ENCODE measurements at regions not wholly inside any gene's neighbourhood (a gene's known extent, or its start where the extent isn't known, plus 50 kb on each side); places are given as distances from the start of the nearest gene placed in this dataset.
"Not testable (repeated sequence)": the region's sequence is repeated elsewhere in the genome, so short reads cannot be mapped to it uniquely, and the experiment has no call there.

GRCh38 chr20:51927970-51928369, 125.6 kb upstream of the SALL4 start:
- H3K36me3 Mint-ChIP-seq (ENCODE audit: low read depth); H3K27me3 Mint-ChIP-seq; DNase-seq; intact Hi-C loops (cut with micrococcal nuclease); H3K4me3 Mint-ChIP-seq; H3K4me1 Mint-ChIP-seq; H3K27ac Mint-ChIP-seq; H3K9me3 Mint-ChIP-seq: not testable (repeated sequence)

DNA sequence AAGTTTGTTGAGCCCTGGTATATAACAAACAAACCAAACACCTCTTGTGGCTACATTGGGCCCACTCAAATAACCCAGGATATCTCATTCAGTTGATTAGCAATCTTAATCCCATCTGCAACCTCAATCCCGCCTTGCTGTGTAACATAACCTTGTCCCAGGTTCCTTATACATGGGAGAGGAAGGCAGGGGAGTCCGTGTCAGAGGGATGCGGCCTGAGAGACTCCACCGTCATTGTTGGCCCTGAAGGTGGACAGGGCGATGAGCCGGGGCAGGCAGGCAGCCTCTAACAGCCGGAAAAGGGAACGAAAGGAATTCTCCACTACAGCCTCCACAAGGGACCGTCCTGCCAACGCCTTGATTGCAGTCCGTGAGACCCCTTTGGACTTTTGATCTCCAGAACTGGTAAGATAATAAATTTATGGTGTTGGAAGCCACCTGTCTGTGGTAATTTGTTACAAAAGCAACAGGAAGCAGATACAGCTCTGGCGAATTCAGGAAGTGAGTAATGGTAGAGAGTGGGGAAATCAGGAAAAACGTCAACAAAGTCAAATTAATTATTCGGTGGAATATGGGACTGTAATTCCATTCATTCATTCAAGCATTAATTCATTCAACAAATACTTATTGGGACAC, 124.5 kb upstream of the SALL4 start:
- Mint-ChIP-seq H3K27ac (no peak overlapping the region), H3K4me1 (no peaks in the 10 kb centered on the region), H3K9me3 (no peaks in the 10 kb centered on the region), H3K4me3 (no peak overlapping the region), H3K27me3 (no peaks in the 10 kb centered on the region), H3K36me3 (ENCODE audit: low read depth) (no peaks in the 10 kb centered on the region)
- intact Hi-C loops (cut with micrococcal nuclease): no loop called here
- DNase-seq: no peak

DNA sequence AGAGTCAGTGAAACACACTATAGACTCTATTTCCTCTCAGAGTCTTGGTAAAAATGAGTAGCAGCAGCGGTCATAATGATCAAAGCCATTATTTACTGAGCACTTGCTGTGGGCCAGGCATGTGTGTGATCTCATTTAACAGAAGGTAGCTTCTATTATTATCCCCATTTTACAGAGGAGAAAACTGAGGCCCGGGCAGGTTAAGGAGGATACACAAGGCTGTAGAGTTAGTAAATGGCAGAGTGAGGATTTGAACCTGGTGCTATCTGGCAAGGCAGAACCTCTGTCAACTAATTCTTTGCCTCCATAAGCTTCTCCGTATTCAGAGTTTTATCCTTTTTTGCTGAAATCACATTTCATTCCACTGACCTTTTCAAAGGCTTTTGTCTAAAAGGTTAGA, 122.2 kb upstream of the SALL4 start:
- Mint-ChIP-seq H3K27me3 (no peaks in the 10 kb centered on the region), H3K27ac (no peak overlapping the region), H3K36me3 (ENCODE audit: low read depth) (no peaks in the 10 kb centered on the region), H3K9me3 (no peaks in the 10 kb centered on the region), H3K4me1 (no peaks in the 10 kb centered on the region), H3K4me3 (no peak overlapping the region)
- no peak for DNase-seq
- intact Hi-C loops (cut with micrococcal nuclease): no loop called here

DNA sequence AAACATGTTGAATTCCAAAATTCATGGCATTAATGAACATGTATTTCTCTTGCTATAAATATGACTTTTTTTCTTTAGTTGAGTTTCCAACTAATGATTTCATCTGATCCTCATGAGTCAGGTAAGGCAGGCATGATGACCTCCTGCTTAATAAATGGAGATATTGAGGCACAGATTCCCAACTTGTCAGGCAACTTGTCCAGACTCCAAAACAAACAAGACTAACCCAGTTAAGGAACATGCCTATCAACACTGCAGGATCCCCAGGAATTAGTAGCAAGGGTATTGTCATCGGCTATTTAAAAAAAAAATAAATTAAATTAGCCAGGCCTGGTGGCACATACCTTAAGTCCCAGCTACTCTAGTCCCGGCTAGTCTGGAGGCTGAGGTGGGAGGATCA, 121.3 kb upstream of the SALL4 start:
- Mint-ChIP-seq H3K27ac (no peak overlapping the region), H3K9me3 (no peaks in the 10 kb centered on the region), H3K36me3 (ENCODE audit: low read depth) (no peaks in the 10 kb centered on the region), H3K4me1 (no peaks in the 10 kb centered on the region), H3K4me3 (no peak overlapping the region), H3K27me3 (no peaks in the 10 kb centered on the region)
- DNase-seq: no peak
- intact Hi-C loops (cut with micrococcal nuclease): no loop called here

DNA sequence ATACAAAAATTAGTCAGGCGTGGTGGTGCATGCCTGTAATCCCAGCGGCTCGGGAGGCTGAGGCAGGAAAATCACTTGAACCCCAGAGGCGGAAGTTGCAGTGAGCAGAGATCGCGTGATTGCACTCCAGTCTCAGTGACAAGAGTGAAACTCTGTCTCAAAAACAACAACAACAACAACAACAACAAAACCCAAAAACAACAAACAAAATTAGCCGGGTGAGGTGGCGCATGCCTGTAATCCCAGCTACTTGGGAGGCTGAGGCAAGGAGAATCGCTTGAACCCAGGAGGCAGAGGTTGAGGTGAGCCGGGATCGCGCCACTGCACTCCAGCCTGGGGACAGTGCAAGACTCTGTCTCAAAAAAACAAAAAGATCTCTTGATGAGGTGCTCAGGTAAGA, 120.5 kb upstream of the SALL4 start:
- H3K27me3 Mint-ChIP-seq; intact Hi-C loops (cut with micrococcal nuclease); H3K27ac Mint-ChIP-seq; H3K9me3 Mint-ChIP-seq; H3K4me1 Mint-ChIP-seq; H3K36me3 Mint-ChIP-seq (ENCODE audit: low read depth); DNase-seq; H3K4me3 Mint-ChIP-seq: not testable (repeated sequence)

DNA sequence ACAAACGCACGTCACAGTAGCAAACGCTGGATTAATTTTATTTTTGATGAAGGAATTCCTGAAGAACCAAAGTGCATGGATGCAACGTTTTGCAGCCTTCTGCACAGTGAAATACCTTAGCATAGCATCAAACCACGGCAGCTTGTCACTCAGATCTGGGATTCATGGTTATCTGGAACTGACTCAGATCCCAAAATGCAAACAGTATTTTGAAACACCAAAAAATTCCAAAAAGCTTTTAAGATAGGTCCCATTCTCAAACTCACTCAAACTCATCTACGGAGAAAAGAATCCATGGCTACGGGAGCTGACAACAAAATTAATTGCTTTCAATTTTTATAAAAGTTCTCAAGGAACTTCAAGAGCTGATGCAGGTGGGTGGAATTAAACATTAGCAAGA, 116.2 kb upstream of the SALL4 start:
- no peak for DNase-seq
- Mint-ChIP-seq H3K4me3 (no peak overlapping the region), H3K27ac (no peak overlapping the region), H3K9me3 (no peaks in the 10 kb centered on the region), H3K27me3 (no peaks in the 10 kb centered on the region), H3K4me1 (no peaks in the 10 kb centered on the region), H3K36me3 (ENCODE audit: low read depth) (no peaks in the 10 kb centered on the region)
- intact Hi-C loops (cut with micrococcal nuclease): no loop called here

- Mint-ChIP-seq H3K27ac (no peak overlapping the region), H3K9me3 (no peaks in the 10 kb centered on the region), H3K36me3 (ENCODE audit: low read depth) (no peaks in the 10 kb centered on the region), H3K27me3 (no peaks in the 10 kb centered on the region), H3K4me3 (no peak overlapping the region), H3K4me1 (no peaks in the 10 kb centered on the region)
- intact Hi-C loops (cut with micrococcal nuclease): no loop called here
- DNase-seq: no peak
Measured at GRCh38 chr20:51917886-51918535, 115.7 kb upstream of the SALL4 start.

GRCh38 chr20:51916244-51916643, 113.9 kb upstream of the SALL4 start:
- H3K4me3 Mint-ChIP-seq: no peak overlapping the region
- DNase-seq: no peak
- H3K36me3 Mint-ChIP-seq (ENCODE audit: low read depth): no peaks in the 10 kb centered on the region
- peaks cover 2% of the 10 kb centered on the region for H3K27me3 Mint-ChIP-seq
- H3K27ac Mint-ChIP-seq: no peak overlapping the region
- no peaks in the 10 kb centered on the region for H3K4me1 Mint-ChIP-seq
- H3K9me3 Mint-ChIP-seq: no peaks in the 10 kb centered on the region
- intact Hi-C loops (cut with micrococcal nuclease): no loop called here

DNA sequence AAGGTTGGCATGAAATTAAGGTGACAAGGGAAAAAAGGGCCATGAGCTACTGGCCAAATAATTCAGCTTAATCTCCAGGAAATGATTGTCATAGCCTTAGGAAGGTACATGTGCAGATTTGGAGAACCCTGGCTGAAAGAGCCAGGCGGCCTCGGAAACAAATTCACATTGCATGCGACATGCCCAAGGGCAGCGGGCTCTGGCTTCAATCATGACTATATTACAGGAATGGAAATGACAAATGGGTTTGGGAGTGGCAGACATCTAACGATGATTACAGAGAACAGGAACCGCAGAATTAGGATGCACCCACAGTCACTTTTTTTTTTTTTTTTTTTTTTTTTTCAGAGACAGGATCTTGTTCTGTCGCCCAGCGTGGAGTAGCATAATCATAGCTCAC, 112.4 kb upstream of the SALL4 start:
- H3K4me1 Mint-ChIP-seq: no peaks in the 10 kb centered on the region
- intact Hi-C loops (cut with micrococcal nuclease): no loop called here
- peaks cover 2% of the 10 kb centered on the region for H3K27me3 Mint-ChIP-seq
- no peak overlapping the region for H3K27ac Mint-ChIP-seq
- H3K4me3 Mint-ChIP-seq: no peak overlapping the region
- H3K36me3 Mint-ChIP-seq (ENCODE audit: low read depth): no peaks in the 10 kb centered on the region
- no peak for DNase-seq
- no peaks in the 10 kb centered on the region for H3K9me3 Mint-ChIP-seq

GRCh38 chr20:51910321-51911050, 108.2 kb upstream of the SALL4 start:
- DNase-seq: no peak
- no peak overlapping the region for H3K4me3 Mint-ChIP-seq
- H3K27ac Mint-ChIP-seq: no peak overlapping the region
- H3K4me1 Mint-ChIP-seq: no peaks in the 10 kb centered on the region
- H3K9me3 Mint-ChIP-seq: no peaks in the 10 kb centered on the region
- H3K27me3 Mint-ChIP-seq: peaks cover 5% of the 10 kb centered on the region
- no peaks in the 10 kb centered on the region for H3K36me3 Mint-ChIP-seq (ENCODE audit: low read depth)
- intact Hi-C loops (cut with micrococcal nuclease): no loop called here

GRCh38 chr20:51906679-51907078, 104.4 kb upstream of the SALL4 start:
- intact Hi-C loops (cut with micrococcal nuclease): no loop called here

GRCh38 chr20:51906049-51906448, 103.7 kb upstream of the SALL4 start:
- Mint-ChIP-seq H3K27ac (no peak overlapping the region), H3K9me3 (no peaks in the 10 kb centered on the region), H3K27me3 (peaks cover 3% of the 10 kb centered on the region), H3K4me3 (no peak overlapping the region), H3K4me1 (no peaks in the 10 kb centered on the region), H3K36me3 (ENCODE audit: low read depth) (no peaks in the 10 kb centered on the region)
- no peak for DNase-seq
- intact Hi-C loops (cut with micrococcal nuclease): no loop called here

More at GRCh38 chr20:51906679-51907078, 104.4 kb upstream of the SALL4 start:
- no peaks in the 10 kb centered on the region for H3K36me3 Mint-ChIP-seq (ENCODE audit: low read depth)
- H3K27ac Mint-ChIP-seq: no peak overlapping the region
- no peaks in the 10 kb centered on the region for H3K9me3 Mint-ChIP-seq
- no peak for DNase-seq
- no peak overlapping the region for H3K4me3 Mint-ChIP-seq
- H3K4me1 Mint-ChIP-seq: no peaks in the 10 kb centered on the region
- peaks cover 5% of the 10 kb centered on the region for H3K27me3 Mint-ChIP-seq

DNA sequence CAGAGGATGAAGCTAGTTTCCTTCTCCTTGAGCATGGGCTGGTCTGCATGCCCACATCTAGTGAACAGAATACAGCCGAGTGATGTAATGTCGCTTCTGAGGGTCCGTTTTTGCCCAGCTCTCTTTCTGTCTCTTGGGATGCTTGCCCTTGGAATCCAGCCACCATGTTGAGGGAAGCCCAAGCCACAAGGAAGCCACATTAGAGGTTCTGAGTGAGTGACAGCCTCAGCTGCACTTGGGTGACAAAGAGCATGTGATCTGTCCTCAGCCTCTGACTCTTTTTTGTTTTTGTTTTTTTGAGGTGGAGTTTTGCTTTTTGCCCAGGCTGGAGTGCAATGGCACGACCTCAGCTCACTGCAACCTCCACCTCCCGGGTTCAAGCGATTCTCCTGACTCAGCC, 100.6 kb upstream of the SALL4 start:
- no peaks in the 10 kb centered on the region for H3K4me1 Mint-ChIP-seq
- no peaks in the 10 kb centered on the region for H3K9me3 Mint-ChIP-seq
- no peaks in the 10 kb centered on the region for H3K36me3 Mint-ChIP-seq (ENCODE audit: low read depth)
- intact Hi-C loops (cut with micrococcal nuclease): no loop called here
- DNase-seq: no peak
- no peak overlapping the region for H3K27ac Mint-ChIP-seq
- no peak overlapping the region for H3K4me3 Mint-ChIP-seq
- no peaks in the 10 kb centered on the region for H3K27me3 Mint-ChIP-seq

- Mint-ChIP-seq H3K27me3 (no peaks in the 10 kb centered on the region), H3K9me3 (no peaks in the 10 kb centered on the region), H3K27ac (no peak overlapping the region), H3K4me3 (no peak overlapping the region), H3K4me1 (no peaks in the 10 kb centered on the region), H3K36me3 (ENCODE audit: low read depth) (no peaks in the 10 kb centered on the region)
- no peak for DNase-seq
- intact Hi-C loops (cut with micrococcal nuclease): no loop called here
Measured at GRCh38 chr20:51900443-51900842, 98.1 kb upstream of the SALL4 start.

All from activated CD4-positive, alpha-beta T cell treated with anti-CD3 and anti-CD28 coated beads, Interleukin-2, amount 10 ng/mL, durations not matched to agents 24 days and 14 days (primary cell).